GM12874 (cell line): ENCODE measurements at regions not wholly inside any gene's neighbourhood (a gene's known extent, or its start where the extent isn't known, plus 50 kb on each side); places are given as distances from the start of the nearest gene placed in this dataset.

Source experiments
- CTCF ChIP-seq: IDR thresholded peaks from 2 replicates; pipeline ENCODE4 v1.5.1; 2011; ENCODE audit warnings: low read depth, mild to moderate bottlenecking, control low read depth, low read length, moderate library complexity; ENCODE audit not compliant: insufficient read depth

GRCh38 chr4:23241408-23241807, 548.7 kb downstream of the GBA3 start:
- no peak for TF ChIP-seq CTCF

GRCh38 chr4:23238848-23239247, 546.1 kb downstream of the GBA3 start:
- no peak for TF ChIP-seq CTCF

- no peak for TF ChIP-seq CTCF
Observed at GRCh38 chr4:23237771-23238170, 545.0 kb downstream of the GBA3 start.

- TF ChIP-seq CTCF, result no peak
Observed at GRCh38 chr4:23235628-23236390, 543.1 kb downstream of the GBA3 start.

- no peak for TF ChIP-seq CTCF
Observed at GRCh38 chr4:23234716-23235115, 542.0 kb downstream of the GBA3 start.

GRCh38 chr4:23234018-23234417, 541.3 kb downstream of the GBA3 start:
- no peak for TF ChIP-seq CTCF

GRCh38 chr4:23233596-23233995, 540.9 kb downstream of the GBA3 start:
- TF ChIP-seq CTCF, result no peak

GRCh38 chr4:23232987-23233386, 540.2 kb downstream of the GBA3 start:
- TF ChIP-seq CTCF, result no peak
